ENCODE measurements at regions not wholly inside any gene's neighbourhood (a gene's known extent, or its start where the extent isn't known, plus 50 kb on each side); places are given as distances from the start of the nearest gene placed in this dataset.
"Not testable (repeated sequence)": the region's sequence is repeated elsewhere in the genome, so short reads cannot be mapped to it uniquely, and the experiment has no call there.

DNA sequence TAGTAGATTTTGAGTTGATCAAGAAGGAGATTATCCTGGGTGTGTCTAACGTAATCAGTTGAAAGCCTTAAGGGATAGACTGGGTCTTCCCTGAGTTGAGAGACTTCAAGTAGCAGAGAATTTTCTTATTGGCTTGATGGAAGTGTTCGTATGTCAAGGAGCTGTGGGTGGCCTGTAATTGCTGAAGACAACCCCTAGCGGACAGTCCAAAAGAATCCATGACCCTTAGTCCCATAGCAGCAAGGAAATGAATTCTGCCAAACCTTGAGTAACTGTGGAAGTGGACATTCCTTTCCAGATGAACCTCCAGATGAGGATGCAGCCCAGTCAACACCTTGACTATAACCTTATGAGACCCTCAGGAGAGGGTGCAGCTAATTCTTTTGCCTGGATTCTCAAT lies 786.3 kb downstream of the SOCS6 start:
- POLR2A ChIA-PET, result no interaction called here
- no peak for DNase-seq
- Mint-ChIP-seq H3K27ac (no peak overlapping the region), H3K9me3 (no peaks in the 10 kb centered on the region), H3K4me3 (no peak overlapping the region), H3K36me3 (no peaks in the 10 kb centered on the region), H3K27me3 (no peaks in the 10 kb centered on the region), H3K4me1 (ENCODE audit: low read depth) (no peaks in the 10 kb centered on the region)
- CTCF ChIA-PET, result no interaction called here
- intact Hi-C loops (cut with micrococcal nuclease), result no loop called here

DNA sequence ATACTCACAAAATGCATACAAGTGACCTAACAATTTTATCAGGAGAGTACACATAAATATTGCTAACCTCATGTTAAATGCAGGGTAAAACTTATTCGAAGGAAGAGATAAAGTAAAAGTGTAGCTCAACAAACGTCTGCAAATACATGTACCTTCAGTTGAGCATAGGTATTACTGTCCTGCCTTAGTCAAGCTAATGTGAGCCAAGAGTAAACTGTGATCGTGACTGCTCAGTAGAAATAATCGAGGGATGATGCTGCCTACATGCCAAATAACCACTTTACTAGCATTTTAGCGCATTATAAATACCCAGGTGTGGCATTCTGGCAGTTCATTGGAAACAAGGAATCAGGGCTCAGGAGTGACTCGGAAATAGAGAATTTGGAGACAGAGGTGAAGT lies 779.5 kb downstream of the SOCS6 start:
- Mint-ChIP-seq H3K36me3 (no peaks in the 10 kb centered on the region), H3K4me3 (no peak overlapping the region), H3K27me3 (no peaks in the 10 kb centered on the region), H3K9me3 (no peaks in the 10 kb centered on the region), H3K4me1 (ENCODE audit: low read depth) (no peaks in the 10 kb centered on the region), H3K27ac (no peak overlapping the region)
- ChIA-PET POLR2A (no interaction called here), CTCF (no interaction called here)
- intact Hi-C loops (cut with micrococcal nuclease), result no loop called here
- no peak for DNase-seq

DNA sequence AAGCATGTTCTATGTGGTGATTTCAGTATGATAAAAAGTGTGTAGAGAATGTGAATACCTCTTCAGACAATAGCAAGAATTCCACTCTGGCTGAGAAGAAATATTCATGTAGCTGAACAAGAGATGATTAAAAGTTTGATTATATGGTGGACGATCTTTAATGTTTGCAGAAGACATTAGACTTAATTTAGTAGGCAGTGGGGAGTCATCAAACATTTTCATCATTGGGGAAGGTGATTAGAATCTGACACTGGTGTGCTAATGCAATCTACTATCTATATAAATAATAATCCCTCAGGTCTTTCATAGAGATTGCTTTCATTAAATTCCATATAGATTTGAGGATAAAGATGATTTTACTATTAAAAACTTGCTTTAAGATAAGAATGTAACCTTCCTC lies 761.0 kb downstream of the SOCS6 start:
- POLR2A ChIA-PET, result no interaction called here
- CTCF ChIA-PET, result no interaction called here
- no peak overlapping the region for H3K27ac Mint-ChIP-seq
- H3K4me3 Mint-ChIP-seq, result no peak overlapping the region
- H3K4me1 Mint-ChIP-seq (ENCODE audit: low read depth), result no peaks in the 10 kb centered on the region
- intact Hi-C loops (cut with micrococcal nuclease), result no loop called here
- H3K27me3 Mint-ChIP-seq, result no peaks in the 10 kb centered on the region
- H3K9me3 Mint-ChIP-seq, result no peaks in the 10 kb centered on the region
- no peak for DNase-seq
- H3K36me3 Mint-ChIP-seq, result no peaks in the 10 kb centered on the region

DNA sequence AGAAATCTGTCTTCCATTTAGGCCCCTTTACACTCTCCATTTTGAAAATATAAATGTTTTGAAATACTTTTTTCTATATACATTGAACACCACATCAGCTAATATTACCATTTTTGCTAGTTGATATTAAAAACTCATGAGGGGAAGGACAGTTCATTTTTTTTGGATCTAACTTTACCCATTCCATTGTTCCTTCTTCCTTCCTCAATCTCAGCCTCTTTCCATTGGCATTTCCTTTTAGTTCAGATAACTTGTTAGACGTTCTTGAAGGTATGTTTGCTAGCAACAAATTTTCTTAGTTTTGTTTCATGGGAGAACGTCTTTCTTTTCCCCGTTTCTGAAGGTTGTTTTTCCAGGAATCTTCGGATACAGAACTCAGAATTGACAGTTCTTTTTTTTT lies 759.0 kb downstream of the SOCS6 start:
- no peak for DNase-seq
- H3K9me3 Mint-ChIP-seq, result no peaks in the 10 kb centered on the region
- no peaks in the 10 kb centered on the region for H3K27me3 Mint-ChIP-seq
- no peaks in the 10 kb centered on the region for H3K4me1 Mint-ChIP-seq (ENCODE audit: low read depth)
- H3K36me3 Mint-ChIP-seq, result no peaks in the 10 kb centered on the region
- POLR2A ChIA-PET, result no interaction called here
- H3K27ac Mint-ChIP-seq, result no peak overlapping the region
- H3K4me3 Mint-ChIP-seq, result no peak overlapping the region
- intact Hi-C loops (cut with micrococcal nuclease), result no loop called here
- CTCF ChIA-PET, result no interaction called here

DNA sequence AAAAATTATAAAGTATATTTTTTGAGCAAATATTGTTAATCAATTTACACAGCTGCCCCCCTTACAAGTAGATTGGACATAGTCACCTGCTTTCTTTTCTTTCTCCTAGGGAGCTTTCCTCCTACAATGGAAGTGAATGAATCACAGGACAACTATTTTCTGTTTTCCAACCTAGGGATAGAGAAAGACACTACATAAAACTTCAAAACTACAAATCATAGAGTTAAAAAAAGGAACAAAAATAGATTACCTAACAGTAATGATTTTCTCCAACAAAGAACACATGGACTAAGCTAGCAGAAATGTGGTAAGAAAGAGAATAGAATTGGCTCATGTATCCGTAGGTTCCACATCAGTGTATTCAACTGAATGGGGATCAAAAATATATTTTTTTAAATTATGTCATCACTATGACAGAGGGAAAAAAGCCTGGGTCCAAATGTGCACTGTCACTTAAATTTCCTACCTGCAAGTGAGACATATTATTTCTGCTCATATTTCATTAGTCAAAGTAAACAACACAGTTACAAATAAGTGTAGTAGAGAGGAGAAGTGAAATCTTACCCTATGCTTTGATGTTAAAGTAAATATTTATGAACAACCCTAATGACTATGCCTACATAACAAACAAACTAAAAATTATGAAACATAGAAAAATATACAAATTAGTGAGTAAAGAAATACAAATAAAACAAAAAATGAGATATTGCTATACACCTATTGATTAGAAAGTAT lies 756.7 kb downstream of the SOCS6 start:
- DNase-seq, result no peak
- ChIA-PET POLR2A (no interaction called here), CTCF (no interaction called here)
- no peak overlapping the region for H3K4me3 Mint-ChIP-seq
- H3K27me3 Mint-ChIP-seq, result no peaks in the 10 kb centered on the region
- H3K27ac Mint-ChIP-seq, result no peak overlapping the region
- no peaks in the 10 kb centered on the region for H3K4me1 Mint-ChIP-seq (ENCODE audit: low read depth)
- H3K36me3 Mint-ChIP-seq, result no peaks in the 10 kb centered on the region
- intact Hi-C loops (cut with micrococcal nuclease), result no loop called here
- H3K9me3 Mint-ChIP-seq, result no peaks in the 10 kb centered on the region

DNA sequence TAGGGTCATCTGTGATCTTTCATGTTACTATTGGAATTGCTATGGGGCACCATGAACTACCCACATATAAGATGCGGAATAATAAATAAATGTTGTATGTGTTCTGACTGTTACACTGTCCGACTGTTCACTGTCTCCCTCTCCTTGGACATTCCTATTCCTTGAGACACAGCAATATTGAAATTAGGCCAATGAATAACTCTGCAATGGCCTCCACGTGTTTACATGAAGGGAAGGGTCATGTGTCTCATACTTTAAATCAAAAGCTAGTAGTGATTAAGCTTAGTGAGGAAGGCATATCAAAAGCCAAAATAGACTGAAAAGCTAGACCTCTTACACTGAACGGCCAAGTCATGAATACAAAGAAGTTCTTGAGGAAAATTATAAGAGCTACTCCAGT lies 751.3 kb downstream of the SOCS6 start:
- CTCF ChIA-PET, result no interaction called here
- Mint-ChIP-seq H3K27ac (no peak overlapping the region), H3K4me1 (ENCODE audit: low read depth) (no peaks in the 10 kb centered on the region), H3K9me3 (peaks cover 3% of the 10 kb centered on the region), H3K4me3 (no peak overlapping the region), H3K27me3 (no peaks in the 10 kb centered on the region), H3K36me3 (no peaks in the 10 kb centered on the region)
- DNase-seq, result no peak
- POLR2A ChIA-PET, result no interaction called here
- intact Hi-C loops (cut with micrococcal nuclease), result no loop called here

DNA sequence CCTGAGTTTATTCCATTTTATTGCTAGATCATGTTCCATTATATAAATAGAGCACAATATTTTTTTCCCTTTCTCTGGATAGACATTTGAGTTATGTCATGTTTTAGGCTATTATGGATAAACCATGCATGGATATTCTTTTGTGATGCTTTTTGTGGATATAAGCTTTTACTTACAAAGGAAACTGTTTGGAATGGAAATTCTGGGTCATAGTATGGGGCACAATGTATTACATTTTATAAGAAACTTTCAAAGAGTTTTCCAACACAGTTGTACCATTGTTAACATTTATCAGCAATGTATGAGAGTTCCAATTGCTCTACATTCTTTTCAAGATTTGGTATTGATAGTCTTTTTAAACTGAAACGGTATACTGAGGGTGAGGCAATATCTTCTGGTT lies 749.4 kb downstream of the SOCS6 start:
- Mint-ChIP-seq H3K4me1 (ENCODE audit: low read depth) (no peaks in the 10 kb centered on the region), H3K27me3 (no peaks in the 10 kb centered on the region), H3K4me3 (no peak overlapping the region), H3K9me3 (peaks cover 3% of the 10 kb centered on the region), H3K36me3 (no peaks in the 10 kb centered on the region), H3K27ac (no peak overlapping the region)
- ChIA-PET POLR2A (no interaction called here), CTCF (no interaction called here)
- intact Hi-C loops (cut with micrococcal nuclease), result no loop called here
- DNase-seq, result no peak

DNA sequence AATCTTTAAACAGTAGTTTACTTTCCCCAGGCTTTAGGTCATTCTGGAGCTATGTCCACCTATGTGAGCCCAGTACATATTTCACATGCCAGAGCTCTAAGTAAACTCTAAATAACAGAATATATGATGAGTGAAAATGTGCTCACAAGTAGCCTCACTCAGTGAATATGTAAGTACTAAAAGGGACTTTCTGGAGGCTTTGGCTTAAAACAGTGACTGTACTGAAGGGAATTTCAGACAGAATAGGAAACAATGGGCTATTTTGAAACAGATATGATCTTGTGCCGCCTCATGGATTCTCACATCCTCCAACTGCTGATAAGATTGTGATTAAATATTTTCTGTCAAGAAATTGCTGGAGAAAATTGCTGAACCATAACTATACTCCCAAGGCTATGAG lies 747.9 kb downstream of the SOCS6 start:
- ChIA-PET CTCF (no interaction called here), POLR2A (no interaction called here)
- Mint-ChIP-seq H3K36me3 (no peaks in the 10 kb centered on the region), H3K27ac (no peak overlapping the region), H3K27me3 (no peaks in the 10 kb centered on the region), H3K9me3 (peaks cover 5% of the 10 kb centered on the region), H3K4me1 (ENCODE audit: low read depth) (no peaks in the 10 kb centered on the region), H3K4me3 (no peak overlapping the region)
- DNase-seq, result no peak
- intact Hi-C loops (cut with micrococcal nuclease), result no loop called here

DNA sequence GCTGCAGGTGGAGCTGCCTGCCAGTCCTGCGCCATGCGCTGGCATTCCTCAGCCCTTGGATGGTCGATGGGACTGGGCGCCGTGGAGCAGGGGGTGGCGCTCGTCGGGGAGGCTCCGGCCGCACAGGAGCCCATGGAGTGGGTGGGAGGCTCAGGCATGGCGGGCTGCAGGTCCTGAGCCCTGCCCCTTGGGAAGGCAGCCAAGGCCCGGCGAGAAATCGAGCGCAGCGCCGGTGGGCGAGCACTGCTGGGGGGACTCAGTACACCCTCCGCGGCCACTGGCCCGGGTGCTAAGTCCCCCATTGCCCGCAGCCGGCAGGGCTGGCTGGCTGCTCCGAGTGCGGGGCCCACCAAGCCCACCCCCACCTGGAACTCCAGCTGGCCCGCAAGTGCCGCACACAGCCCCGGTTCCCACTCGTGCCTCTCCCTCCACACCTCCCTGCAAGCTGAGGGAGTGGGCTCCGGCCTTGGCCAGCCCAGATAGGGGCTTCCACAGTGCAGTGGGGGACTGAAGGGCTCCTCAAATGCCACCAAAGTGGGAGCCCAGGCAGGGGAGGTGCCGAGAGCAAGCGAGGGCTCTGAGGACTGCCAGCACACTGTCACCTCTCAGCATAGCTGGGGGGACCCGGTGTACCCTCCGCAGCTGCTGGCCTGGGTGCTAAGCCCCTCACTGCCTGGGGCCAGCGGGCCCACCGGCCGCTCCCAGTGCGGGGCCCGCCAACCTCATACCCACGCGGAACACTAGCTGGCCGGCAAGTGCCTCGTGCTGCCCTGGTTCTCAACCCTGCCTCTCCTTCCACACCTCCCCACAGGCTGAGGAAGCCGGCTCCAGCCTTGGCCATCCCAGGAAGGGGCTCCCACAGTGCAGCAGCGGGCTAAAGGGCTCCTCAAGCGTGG lies 742.7 kb downstream of the SOCS6 start:
- POLR2A ChIA-PET; H3K27me3 Mint-ChIP-seq; H3K27ac Mint-ChIP-seq; DNase-seq; intact Hi-C loops (cut with micrococcal nuclease); CTCF ChIA-PET; H3K4me3 Mint-ChIP-seq; H3K4me1 Mint-ChIP-seq (ENCODE audit: low read depth); H3K36me3 Mint-ChIP-seq: not testable (repeated sequence)
- peaks cover 19% of the 10 kb centered on the region for H3K9me3 Mint-ChIP-seq

DNA sequence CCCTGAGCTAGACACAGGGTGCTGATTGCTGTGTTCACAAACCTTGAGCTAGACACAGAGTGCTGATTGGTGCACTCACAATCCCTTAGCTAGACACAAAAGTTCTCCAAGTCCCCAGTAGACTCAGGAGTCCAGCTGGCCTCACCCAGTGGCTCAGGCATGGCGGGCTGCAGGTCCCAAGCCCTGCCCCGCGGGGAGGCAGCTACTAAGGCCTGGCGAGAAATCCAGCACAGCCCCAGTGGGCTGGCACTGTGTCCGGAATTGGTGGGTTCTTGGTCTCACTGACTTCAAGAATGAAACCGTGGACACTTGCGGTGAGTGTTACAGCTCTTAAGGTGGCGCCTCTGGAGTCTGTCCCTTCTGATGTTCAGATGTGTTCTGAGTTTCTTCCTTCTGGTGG lies 741.2 kb downstream of the SOCS6 start:
- intact Hi-C loops (cut with micrococcal nuclease); H3K4me3 Mint-ChIP-seq; H3K36me3 Mint-ChIP-seq; H3K27ac Mint-ChIP-seq; H3K4me1 Mint-ChIP-seq (ENCODE audit: low read depth); POLR2A ChIA-PET; CTCF ChIA-PET; DNase-seq; H3K27me3 Mint-ChIP-seq: not testable (repeated sequence)
- peaks cover 19% of the 10 kb centered on the region for H3K9me3 Mint-ChIP-seq

DNA sequence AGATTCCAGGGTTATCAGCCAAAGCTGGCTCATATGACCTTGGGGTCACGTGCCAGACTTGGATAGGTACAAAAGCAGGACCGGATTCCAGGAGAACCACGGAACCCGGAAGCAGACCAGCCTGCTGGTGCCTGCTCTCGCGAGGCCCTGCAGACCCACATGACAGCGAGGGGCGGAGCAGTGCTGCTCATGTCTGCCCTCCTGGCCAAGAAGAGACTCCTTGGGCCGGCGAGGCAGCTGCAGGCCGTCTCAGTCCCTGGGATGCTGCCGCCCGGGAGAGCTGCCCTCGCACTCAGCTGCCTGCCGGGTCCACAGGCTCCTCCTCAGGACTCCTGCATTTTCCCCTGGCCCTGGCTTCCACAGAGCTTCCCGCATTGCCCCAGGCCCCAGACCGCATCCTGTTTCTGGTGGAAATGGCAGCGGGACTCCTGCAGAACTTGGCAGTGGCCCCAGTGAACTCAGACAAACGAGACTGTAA lies 739.5 kb downstream of the SOCS6 start:
- peaks cover 21% of the 10 kb centered on the region for H3K9me3 Mint-ChIP-seq
- no peaks in the 10 kb centered on the region for H3K36me3 Mint-ChIP-seq
- intact Hi-C loops (cut with micrococcal nuclease), result no loop called here
- no peaks in the 10 kb centered on the region for H3K27me3 Mint-ChIP-seq
- H3K4me1 Mint-ChIP-seq (ENCODE audit: low read depth), result no peaks in the 10 kb centered on the region
- POLR2A ChIA-PET, result no interaction called here
- CTCF ChIA-PET, result no interaction called here
- no peak for DNase-seq
- H3K4me3 Mint-ChIP-seq, result no peak overlapping the region
- no peak overlapping the region for H3K27ac Mint-ChIP-seq

DNA sequence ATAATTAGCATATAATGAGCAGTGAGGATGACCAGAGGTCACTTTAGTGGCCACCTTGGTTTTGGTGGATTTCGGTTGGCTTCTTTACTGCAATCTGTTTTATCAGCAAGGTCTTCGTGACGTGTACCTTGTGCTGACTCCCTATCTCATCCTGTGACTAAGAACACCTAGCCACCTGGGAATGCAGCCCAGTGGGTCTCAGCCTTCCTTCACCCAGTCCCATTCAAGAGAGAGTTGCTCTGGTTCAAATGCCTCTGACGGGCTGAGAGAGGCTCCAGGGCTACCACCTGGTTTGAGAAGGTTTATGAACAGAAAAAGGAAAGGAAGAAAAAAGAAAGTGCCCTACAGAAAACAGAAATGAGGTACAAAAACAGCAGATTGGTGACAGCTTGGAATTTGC lies 738.7 kb downstream of the SOCS6 start:
- Mint-ChIP-seq H3K4me1 (ENCODE audit: low read depth) (no peaks in the 10 kb centered on the region), H3K27ac (no peak overlapping the region), H3K27me3 (no peaks in the 10 kb centered on the region), H3K36me3 (no peaks in the 10 kb centered on the region), H3K9me3 (peaks cover 19% of the 10 kb centered on the region), H3K4me3 (no peak overlapping the region)
- POLR2A ChIA-PET, result no interaction called here
- CTCF ChIA-PET, result no interaction called here
- DNase-seq, result no peak
- intact Hi-C loops (cut with micrococcal nuclease), result no loop called here

Measured in activated CD4-positive, alpha-beta memory T cell treated with anti-CD3 and anti-CD28 coated beads for 36 hours (primary cell).